HG03460 (cell line): ENCODE measurements at regions not wholly inside any gene's neighbourhood (a gene's known extent, or its start where the extent isn't known, plus 50 kb on each side); places are given as distances from the start of the nearest gene placed in this dataset.
"Not testable (repeated sequence)": the region's sequence is repeated elsewhere in the genome, so short reads cannot be mapped to it uniquely, and the experiment has no call there.

Experiments used
- ATAC-seq: cut with Tn5 transposase; IDR thresholded peaks from one replicate; pipeline ENCODE4 v1.9.1; 2021; ENCODE audit not compliant: unreplicated experiment

DNA sequence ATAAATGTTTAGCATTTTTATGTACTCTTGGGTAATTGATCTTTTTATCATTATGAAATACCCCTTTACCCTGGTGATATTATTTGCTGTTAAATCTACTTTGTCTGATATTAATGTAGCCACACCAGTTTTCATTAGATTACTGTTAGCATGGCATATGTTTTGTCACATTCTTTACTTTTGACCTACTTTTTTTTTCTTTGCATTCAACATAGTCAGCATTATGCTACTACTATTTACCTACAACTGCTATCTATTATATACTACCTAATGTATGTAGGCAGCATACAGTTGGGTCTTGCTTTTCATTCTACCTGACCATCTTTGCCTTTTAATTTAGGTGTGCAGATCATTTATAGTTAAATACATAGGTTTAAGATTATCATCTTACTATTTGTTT, 1429.6 kb upstream of the ALCAM start:
- no peak for ATAC-seq

DNA sequence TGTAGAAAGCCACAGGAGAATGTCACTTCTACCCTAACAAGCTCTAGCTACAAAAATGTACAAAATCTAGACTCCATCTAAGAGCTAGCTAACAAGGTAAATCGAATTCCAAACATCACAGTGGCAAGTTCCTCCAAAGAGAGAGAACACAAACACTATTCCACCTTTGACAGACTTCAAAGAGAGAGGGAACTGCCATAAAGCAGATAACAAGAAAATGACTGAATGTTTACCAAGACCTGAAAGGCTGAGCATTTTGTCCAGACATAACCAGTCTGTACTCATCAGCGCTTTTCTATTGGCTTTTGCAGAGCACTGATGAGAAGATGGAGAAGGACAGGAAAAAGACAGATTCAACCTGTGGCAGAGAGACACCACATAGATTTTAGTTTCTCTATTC, 1419.6 kb upstream of the ALCAM start:
- no peak for ATAC-seq

DNA sequence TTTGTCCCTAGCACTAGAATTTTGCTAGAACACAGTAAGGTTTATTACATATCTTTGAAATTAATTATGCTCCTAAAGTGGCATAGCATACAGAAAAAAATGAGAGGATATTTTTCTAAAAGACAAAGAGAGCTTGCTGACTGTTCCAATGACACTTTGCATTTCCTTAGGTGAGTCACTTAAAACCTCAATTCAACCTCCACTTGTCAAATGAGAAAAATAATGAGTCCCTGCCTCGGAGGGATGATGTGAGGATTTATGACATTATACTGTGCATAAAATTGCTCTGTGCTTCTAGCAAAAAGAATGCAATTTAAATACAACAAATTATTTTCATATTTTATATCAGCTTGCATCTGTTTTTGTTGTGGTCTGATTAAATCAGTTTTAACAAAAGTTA, 1417.0 kb upstream of the ALCAM start:
- no peak for ATAC-seq

DNA sequence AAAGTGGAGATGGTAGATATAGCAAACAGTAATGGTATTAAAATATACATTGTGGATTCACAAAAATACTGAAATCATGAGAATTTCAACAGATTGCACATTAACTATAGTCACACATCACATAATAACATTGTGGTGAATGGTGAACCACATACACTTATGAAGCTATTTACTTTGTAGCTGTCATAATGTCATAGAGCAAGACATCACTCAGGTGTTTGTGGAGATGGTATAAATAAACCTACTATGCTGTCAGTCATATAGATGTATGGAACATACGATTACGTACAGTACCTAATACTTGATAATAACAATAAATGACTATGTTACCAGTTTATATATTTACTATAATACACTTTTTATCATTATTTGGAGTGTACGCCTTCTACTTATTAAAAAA, 1416.0 kb upstream of the ALCAM start:
- no peak for ATAC-seq

DNA sequence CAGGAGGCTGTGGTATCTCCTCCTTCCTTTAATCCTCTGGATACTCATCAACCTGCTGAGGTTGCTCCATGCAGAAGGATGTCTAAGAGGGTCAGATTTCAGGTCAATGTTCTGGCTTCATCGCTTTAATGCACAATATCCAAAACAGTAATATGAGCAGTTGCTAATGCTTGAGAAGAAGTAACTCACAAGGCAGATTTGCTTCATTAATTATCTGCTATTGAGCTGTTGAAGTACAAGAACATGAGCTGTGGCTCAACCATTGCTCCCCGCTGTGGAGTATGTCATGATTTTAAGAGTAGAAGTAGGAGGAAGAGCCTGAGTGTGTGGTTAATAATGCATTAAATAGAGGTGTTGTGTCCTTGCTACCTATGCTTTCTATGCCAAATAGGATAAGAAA, 1412.9 kb upstream of the ALCAM start:
- ATAC-seq: no peak

DNA sequence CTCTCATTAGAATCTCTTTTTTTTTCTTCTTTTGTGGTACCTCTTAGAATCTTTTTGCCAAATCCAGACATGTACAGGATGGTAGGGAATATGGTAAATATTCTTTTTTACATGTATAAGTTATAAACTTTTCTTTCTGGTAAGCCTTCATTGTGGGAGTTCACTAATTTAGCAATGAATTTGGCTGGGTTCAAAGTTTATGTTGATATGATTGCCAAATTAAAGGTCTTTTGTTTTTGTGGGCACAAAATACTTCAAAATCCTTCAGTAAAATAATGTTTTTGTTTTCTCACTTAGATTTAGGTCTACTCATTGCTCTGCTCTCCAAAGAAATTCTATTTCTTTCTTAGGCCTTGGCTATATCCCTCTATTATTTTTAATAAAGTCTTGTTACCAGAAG, 1405.9 kb upstream of the ALCAM start:
- ATAC-seq: no peak

DNA sequence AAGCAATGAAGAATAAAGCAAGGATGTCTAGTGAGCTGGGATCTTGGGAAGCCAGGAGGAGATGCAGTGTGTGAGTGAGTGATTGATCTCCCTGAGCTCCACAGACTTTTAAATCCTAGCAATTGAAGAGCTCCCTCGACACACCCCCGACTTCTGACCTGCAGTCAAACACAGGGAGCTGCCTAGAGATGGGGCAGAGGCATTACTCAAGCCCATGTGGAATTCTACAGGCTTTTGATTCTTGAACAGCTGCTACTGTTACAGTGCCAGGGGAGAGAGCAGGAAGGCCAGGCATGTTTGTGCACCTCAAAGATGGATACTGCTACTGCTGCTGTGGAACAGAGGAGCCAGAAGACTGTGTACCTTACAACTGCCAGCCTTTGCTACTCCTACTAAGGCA, 1403.1 kb upstream of the ALCAM start:
- ATAC-seq: no peak

DNA sequence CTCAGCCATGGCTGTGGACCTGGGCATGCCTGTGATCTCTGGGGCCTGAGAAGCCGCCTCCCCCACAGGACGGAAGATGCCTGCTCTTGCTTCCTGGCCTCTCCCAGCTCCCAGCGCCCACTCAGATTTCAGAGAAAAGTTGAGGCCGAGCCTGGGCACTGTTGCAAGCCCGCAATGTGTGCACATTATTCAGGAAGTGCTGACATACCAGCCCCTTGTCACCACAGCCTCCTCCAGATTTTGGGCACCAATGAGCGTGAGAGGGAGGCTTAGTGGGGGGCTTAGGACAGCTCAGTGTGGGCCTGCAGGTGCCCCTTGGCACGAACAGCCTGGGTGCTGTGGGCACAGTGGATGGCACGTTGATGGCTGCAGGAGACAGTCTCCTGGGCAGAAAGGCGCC, 1400.9 kb upstream of the ALCAM start:
- no peak for ATAC-seq

DNA sequence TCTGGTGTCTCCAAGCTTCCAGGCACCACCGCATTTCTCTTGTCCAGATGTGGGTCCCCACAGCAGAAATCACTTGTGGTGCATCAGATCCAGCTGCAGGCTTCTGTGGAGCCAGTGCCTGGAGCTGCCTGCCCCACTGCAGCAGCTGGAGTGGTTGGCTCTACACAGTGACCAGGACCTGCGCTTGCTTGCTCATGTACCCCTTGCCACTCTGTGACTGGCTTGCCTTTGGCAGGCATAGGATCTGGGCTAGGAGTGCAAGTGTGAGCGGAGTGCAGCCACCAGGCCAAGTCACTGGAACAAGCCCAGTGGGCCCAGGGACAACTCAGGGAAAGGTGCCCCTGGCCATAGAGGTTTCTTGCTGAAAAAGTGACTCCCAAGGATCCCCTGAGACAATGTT, 1400.0 kb upstream of the ALCAM start:
- no peak for ATAC-seq

DNA sequence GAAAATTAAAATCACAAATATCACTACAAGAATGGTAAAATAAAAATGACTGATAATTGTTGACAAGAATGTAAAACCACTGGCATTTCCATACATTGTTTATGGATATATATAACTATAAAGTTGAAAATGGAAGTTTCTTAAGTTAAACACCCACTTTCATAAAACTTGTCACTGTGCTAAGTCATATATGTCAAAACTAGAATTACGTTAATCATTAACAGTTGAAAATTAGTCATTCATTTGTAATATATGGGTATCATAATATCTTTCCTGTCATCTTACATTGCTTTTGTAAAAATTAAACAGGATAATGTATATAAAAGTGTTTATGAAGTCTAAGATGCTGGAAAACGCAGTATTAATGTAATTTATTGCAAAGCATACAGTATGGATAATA, 1398.6 kb upstream of the ALCAM start:
- ATAC-seq: peak; percentile 65

DNA sequence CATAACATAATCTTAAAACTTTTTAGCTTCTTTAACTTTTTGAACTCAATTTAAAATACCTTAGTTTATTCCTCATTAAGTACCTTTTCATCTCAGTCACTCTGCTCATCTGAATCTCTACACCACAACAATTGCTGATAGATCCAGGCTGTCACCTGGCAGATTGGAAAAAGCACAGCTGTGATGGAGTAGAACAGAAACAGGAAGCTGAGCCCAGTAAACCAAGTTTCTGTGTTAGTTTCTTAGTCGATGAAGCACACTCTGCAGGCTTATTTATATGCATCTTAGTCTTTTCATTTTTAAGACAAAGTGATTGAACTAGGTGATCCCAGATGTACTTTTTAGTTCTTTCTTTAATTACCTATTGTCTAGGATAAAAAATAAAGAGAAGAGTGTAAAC, 1398.0 kb upstream of the ALCAM start:
- peak; percentile 89 for ATAC-seq

DNA sequence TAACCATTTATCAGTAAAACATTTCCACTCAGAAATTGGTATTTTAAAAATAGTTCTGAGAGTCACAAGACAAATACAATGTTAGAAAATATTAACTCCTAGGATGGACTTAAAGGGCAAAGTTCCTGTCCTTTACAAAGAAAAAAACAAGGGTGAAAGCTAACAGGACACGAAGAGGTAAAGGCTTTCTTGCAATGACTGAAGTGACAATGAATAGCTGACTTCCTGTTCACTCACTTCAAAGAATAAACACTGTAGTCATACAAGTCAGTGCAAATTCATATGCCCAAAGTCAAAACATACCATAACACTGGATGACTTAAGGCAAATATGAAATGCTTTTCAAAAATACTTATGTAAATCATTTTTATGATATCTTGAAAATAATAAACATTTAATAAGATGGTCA, 1389.8 kb upstream of the ALCAM start:
- ATAC-seq: peak; percentile 88

DNA sequence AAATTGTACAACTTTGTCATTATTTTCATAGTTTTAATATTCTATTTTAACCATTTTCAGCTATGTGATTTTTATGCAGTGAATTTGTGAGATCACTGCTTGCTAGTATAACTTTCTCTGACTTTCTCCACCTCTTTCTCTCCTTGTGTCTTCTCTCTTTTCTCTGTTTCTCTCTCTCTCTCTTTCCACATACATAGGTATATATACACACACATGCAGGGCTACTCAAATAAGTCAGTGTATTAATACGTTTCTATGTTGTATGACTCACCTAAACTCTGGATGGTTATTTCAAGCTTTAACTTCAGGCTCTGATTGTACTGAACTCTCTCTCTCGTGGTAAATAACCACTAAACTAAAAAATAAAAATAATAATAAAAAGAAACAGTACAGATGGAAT, 1389.3 kb upstream of the ALCAM start:
- ATAC-seq: peak; percentile 21

DNA sequence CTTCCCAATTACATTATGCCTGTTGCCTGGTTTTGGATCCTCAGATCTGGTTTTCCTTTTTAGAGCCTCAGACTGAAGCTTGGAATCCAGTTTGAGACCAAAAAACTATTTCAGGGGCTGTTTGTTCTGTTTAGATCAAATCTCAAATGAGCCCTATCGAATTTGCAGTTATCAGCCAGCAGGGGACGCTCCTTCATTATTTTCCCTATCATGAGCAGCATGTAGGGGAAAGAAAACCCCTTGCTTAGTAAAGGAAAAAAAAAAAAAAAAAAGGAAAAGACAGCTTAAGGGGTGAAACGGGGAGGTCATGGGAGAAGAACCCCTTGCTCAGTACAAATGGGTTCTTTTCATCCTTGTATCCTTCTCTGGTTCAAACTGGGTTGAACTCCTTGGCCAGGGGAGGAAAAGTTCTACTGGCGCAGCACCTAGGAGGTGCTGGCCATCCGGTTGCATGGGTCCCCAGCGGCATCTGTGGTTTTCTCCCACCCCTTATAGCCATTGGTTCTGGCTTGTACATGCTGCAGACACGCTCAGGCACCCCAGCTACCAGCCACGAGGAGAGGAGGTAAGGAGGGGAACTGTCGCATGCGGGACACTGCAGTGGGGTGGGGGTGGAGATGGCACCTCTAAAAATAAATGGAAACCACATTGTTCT, 1375.1 kb upstream of the ALCAM start:
- ATAC-seq: no peak

DNA sequence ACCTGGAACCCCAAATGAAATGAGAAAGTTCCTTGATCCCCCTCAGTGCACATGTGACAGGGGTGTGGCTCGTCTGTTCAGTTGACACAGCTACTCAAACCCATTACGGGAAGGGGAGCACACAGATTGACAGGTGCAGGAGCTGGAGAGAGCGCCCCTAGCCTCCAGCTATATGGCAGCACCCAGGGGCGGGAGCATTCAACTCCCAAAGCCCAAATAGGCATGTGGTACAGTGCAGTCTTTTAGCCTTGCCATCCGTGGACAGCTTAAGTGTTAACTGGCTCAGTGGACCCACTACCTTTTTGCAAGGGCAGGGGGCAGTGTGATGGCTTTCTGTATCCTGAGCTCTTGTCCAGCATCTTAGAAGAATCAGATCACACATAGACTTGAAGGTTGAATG, 1374.2 kb upstream of the ALCAM start:
- no peak for ATAC-seq

DNA sequence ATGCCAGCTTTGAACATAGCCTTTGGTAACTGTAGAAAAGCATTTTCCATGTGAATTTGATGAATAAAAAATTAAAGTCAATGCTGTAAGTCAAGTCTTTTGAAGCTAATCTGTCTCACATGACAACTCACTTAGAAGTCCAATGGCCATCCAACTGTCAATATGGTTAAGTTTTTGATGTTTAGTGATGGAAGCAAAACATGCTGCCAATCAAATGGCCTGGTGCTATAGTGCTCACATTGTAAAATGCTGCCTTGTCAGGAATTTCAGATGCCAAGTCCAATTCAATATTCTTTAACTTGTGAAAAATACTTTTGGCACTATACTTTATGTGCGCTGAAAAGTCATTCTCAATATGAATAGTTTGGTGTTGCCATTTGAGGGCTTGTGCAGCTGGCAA, 1361.8 kb upstream of the ALCAM start:
- ATAC-seq: no peak

DNA sequence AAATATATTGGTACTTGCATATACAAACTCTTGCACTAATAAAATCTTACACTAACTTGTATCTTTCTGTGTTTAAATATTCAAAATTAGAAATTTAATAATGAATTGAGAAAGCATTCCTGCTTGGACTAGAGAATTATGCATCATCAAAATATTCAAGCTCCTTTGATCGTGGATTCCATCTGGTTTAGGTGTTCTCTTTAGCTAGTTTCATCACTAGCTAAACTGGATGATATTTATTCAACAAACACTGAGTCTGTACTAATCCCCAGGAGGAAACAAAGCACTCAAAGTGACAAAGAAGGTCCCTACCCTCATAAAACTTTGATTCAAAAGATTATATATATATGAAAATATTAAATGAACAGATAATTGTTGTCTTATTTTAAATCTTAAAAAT, 1360.9 kb upstream of the ALCAM start:
- no peak for ATAC-seq

DNA sequence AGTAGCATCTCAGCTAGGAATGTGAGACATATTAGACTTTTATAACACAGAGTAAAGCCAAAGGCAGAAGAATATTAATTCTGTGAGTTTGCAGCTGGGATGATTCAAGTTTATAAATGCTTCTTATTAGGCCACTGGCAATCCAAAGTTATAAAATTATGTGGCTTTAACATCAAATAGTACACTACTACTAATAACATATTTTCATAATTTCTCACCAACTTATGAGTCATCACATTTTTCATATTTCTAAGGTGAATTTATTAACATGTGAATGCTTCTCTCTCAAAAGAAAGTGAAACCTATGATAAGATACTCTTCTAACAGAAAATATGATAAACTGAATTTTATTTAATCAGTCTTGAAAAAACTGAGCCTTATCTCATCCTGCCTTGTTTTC, 1348.2 kb upstream of the ALCAM start:
- no peak for ATAC-seq

DNA sequence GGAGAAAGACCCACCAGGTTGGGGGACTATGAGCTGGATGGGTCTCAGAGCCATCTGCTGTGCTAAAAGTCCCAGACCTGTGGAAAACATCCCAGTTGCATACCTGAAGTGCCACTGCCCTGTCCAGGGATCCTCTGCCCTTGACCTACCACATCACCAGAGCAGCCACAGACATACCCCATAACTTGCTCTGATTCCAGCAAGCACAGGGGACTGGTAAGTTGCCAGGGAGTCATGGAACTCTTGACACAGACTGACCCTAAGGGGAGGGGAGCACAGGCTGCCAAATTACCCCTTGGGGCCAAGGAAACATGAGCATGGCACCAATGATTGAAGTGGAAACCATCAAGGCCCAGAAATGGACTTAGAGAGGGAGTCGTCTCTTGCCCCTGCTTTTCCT, 1335.1 kb upstream of the ALCAM start:
- no peak for ATAC-seq

DNA sequence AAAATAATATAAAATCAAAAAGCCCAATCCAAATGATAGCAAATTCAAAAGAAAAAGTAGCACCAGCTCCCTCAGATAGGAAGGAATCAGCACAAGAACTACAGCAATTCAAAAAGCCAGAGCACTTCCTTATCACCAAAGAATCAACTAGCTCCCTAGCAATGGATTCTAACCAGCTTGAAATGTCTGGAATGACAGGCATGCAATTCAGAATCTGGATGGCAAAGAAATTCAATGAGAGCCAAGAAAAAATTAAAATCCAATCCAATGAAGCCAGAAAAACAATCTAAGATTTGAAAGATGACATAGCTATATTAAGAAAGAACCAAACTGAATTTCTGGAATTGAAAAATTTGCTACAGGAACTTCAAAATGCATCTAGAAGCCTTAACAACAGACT, 1334.4 kb upstream of the ALCAM start:
- no peak for ATAC-seq

DNA sequence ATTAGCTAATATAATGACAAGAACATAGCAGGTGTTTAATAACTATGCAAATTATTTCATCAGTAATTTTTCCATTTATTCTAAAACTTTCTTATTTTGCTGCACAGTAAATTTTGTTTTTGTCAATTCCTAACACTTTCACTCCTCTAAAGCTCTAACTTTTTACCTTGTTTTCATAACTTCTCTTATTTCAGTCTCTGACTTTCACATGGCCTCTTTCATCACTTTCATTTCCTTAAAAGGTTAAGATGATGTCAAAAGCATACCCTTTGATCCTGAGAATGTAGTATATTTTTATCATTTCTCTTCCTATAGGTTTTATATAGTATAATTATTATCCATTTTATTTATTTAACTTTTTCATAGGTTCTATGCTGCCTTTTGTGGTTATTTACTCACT, 1325.8 kb upstream of the ALCAM start:
- no peak for ATAC-seq

DNA sequence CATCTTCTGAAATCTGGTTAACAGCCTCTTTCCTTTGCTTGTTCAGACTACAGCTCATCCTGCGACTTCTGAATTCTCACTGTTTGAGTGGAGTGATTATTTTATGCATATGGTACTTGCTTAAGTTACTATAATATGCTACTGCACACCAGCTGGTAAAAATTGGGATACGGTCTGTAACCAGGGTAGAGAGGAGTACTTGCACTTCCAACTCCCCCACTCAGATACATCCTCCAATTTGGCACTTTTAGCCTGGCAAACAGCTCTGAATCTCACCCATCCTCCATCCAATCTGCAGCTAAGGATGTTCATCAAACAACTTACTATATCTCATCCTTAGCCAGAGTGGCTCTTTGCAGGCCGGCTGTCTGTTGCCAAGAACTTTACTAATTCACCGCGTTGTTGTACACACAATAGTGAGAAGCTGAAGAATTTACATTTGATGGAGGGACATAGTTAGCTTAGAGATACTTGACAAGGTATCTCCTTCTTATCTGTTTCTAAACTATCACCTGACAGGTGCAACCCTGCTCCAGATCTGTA, 1323.6 kb upstream of the ALCAM start:
- ATAC-seq: not testable (repeated sequence)

DNA sequence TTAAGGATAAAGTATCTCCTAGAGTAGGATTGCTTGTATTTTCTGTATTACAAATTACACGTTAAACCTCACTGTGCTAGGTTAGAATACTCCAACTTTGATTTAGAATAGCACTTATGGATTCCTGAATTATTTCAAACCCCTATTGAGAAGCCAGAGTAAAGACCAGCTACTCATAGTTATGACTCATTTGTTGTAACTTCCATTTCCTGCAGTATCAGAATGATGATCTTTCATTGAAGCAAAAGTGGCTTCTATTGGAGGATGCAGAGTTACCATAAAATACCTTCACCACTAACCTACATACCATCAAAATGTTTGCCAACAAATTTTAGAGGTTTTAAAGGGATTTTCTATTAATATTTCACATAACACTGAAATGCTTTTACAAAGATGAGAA, 1322.7 kb upstream of the ALCAM start:
- ATAC-seq: no peak
